ENCODE measurements at regions not wholly inside any gene's neighbourhood (a gene's known extent, or its start where the extent isn't known, plus 50 kb on each side); places are given as distances from the start of the nearest gene placed in this dataset.
"Not testable (repeated sequence)": the region's sequence is repeated elsewhere in the genome, so short reads cannot be mapped to it uniquely, and the experiment has no call there.

DNA sequence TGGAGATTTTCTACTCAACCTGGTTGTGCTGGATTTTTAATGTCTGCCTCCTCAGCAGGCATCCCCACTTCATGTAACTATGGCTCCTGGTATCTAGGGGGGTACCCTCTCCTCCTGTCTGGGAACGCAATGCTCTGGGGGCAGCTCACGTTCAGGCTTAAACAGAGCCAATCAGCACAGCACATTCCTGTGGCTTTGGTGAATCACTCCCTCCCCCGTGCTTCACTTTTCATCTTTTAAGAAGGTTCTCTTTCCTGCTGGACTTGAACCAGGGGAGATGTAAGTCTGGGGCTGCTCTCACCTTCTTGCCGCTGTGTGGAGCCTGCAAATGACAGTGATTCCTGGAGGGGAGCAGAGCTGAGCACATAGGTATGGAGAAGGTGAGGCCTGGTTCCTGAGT lies 101.2 kb downstream of the MSX2 start:
- DNase-seq, result no peak

DNA sequence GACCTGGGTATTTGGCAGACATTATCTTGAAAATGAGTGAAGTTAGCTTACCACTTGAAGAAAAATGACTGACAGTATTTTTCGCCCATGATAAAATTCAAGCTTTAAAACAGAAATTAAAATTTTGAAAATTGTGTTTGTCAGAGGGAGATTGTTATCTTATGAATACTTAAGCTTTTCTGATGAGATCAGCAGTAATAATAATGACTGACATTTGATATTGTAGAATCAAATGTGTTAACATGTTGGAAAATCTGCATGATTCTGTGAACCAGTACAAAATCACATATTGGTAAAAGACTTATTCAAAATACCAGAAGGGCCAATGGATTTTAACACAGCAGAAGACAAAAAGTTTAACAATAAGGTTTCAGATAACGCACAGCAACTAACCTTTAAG lies 94.0 kb downstream of the MSX2 start:
- no peak for DNase-seq

DNA sequence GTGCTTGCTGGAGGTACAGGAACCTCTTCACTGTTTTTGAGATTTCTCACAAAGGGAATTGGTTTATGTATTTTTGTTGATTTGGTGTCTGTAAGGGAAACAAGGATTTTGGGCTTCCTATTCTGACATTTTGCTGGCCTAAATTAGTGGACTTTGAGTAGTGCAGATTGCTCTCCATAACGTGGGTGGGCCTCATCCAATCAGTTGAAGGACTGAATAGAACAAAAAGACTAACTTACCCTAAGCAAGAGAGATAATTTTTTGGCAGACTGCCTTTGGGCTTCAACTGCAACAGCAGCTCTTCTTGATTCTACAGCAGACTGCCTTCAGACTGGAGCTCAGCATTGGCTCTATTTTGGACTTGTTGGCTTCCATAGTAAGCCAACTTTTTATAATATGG lies 93.2 kb downstream of the MSX2 start:
- DNase-seq, result no peak

DNA sequence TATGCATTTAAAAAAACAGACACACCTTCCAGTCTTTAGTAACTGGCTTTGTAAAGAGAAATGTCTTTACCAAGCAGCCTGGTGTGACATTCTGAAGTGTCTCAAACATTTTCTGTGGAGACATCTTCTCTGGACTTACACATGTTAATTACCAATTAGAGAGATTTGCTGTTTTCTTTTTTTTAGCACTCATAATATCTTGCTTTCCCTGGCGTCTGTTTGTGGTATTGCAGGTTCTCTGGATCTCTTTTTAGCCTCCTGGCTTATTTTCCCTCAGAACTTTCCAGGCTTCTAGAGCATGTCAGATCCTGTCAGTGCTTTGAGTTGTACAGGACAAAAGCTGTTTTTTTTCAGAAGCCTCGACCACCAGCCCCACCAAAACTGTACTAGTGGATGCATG lies 92.5 kb downstream of the MSX2 start:
- DNase-seq, result no peak

GRCh38 chr5:174811438-174811837 lies 87.1 kb downstream of the MSX2 start:
- no peak for DNase-seq

- no peak for DNase-seq
These were observed 86.4 kb downstream of the MSX2 start for GRCh38 chr5:174810796-174811195.

GRCh38 chr5:174807471-174807870 lies 83.1 kb downstream of the MSX2 start:
- DNase-seq, result no peak

DNA sequence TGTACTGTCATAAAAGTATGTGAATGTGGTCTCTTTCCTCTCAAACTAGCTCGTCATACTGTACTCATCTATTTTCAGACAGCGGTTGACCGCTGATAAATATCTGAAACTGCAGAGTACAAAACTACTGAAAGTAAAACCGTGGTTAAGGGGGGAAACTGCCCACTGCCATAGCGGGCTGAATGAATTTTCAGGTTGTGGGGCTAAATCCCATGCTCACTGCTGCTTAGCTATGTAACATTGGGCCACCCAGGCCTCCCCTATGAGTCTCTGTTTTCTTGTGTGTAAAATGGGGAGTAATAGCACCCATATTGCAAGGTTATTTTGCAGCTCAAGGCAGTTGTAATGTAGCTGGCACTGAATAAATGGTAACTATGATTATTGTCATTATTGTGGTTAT lies 82.3 kb downstream of the MSX2 start:
- DNase-seq, result no peak

DNA sequence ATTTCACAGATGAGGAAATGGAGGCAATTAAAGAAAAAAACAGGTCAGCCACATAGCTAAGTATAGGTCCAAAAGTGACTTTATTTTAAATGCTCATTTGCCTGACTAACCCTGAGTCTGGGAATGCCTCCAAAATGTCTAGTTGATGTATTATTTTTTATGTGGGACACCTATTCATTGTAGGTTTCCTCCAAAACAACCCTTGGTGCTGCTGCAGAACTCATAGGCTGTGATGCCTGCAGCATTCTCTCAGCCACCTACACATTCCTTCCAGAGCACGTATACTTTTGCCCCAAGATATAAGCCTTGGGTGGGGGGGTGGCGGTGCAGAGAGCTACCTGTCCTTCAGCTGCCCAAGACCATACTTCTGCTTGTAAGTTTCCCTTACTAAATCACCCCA lies 77.4 kb downstream of the MSX2 start:
- no peak for DNase-seq

DNA sequence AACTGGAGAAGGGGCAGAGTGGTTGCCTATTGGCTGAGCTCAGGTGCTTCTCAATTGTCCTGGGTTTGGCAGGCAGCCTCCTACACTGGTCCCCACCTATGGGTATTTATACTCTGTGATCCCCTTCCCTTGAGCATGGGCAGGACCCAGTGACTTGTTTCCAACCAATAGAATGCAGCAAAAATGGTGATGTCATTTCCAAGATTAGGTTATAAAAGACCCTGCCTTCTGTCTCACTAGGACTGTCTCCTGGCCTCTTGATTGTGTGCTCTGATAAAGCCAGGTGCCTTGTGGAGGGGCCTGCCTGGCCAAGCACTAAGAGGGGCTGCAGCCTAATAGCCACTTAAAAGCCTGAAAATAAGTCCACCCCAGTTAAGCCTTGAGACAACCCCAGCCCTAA lies 76.1 kb downstream of the MSX2 start:
- DNase-seq, result no peak

DNA sequence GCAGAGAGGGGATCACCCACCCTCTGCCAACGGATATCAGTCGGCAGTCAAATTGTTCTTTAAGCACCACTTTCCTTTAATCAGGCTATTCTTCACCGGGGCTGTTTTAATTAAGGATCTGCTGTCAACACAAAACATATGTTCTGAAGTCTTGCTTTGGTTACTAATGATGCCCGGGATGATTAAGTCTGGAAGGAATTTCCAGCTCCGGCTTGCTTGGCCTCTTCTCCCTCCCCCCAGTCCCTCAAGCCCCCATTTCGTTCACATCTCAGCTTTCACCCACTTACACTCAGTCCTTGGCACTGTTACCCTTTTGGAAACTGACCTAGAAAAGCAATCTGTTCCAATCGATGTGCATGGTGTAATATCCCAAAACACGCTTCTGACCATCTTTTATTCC lies 74.7 kb downstream of the MSX2 start:
- DNase-seq, result no peak

DNA sequence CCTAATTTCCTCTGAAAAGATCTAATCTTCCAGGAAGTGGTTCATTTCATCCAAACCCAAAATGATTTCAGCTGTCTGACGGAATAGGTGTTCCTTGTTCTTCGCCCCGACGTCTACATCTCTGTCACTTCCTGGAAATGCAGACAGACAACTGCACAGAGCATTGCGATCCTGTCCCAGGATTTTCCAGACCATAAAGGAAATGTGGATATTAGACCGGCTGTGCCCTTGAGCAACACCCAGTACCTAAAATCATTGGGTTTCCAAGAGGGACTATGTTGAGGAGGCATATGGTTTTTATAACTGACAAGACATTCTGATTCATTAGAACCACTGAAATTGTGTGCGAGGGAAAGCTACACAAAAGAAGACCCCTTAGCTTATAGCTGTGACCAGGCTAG lies 74.2 kb downstream of the MSX2 start:
- no peak for DNase-seq

DNA sequence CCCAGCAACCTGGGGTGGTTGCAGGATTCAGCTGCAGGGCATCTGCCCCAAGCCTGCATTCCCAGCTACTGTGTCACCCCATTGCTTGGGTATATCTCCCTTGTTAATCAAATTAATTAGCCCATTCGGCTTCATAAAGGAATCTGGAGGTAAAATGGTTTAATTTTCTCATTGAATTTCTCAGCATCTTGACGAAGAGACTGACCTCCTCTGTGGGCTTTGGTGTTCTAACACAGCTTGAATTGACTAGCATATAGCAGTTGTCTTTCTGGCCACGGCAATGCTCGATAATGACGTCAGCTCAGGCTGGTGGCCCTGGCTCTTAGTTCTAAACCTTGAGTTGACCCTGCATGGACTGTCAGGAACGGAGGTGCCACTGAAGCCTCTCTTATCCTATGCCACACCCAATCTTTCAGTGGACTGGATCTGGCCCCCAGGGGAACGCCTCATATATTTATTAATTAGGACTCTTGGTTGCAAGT lies 72.4 kb downstream of the MSX2 start:
- DNase-seq, result no peak

- no peak for DNase-seq
These were observed 70.7 kb downstream of the MSX2 start for GRCh38 chr5:174794931-174795672.

GRCh38 chr5:174793684-174794328 lies 69.4 kb downstream of the MSX2 start:
- DNase-seq, result peak; percentile 4

DNA sequence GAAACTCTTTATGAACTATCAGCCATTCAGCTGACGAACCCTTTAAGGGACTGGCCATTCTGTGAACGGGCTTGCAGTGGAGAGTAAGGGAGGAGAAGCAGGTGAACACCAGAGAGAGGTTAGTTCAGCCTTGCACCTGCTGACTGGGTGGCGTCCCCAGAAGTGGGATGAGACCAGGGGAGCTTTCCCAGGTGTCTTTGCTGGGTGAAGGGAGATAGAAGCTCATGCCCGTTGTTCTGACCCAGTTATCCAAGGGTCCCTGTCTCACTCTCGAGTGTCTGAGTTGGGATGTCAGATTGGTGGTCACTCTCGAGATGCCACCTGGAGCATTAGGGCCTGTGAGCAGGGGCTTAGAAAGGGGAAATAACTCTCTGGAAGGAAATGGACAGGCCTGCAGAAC lies 68.7 kb downstream of the MSX2 start:
- DNase-seq, result no peak

GRCh38 chr5:174792265-174792664 lies 67.9 kb downstream of the MSX2 start:
- DNase-seq, result not testable (repeated sequence)

DNA sequence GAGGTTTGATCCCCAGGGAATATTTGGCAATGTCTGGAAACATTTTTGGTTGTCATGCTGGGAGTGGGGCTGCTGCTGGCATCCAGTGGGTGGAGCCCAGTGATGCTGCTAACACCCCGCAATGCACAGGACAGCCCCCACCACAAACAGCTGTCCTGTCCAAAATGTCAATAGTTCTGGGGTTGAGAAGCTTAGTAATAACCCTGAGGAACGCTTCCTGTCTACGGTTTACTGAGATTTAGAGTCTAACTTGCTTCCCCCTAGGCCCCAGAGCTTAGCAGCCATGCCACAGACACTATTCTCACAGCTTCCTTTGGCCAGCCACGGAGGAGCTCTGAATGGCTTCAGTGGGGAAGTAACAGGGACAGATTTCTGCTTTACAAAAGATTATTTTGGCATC lies 66.5 kb downstream of the MSX2 start:
- DNase-seq, result no peak

DNA sequence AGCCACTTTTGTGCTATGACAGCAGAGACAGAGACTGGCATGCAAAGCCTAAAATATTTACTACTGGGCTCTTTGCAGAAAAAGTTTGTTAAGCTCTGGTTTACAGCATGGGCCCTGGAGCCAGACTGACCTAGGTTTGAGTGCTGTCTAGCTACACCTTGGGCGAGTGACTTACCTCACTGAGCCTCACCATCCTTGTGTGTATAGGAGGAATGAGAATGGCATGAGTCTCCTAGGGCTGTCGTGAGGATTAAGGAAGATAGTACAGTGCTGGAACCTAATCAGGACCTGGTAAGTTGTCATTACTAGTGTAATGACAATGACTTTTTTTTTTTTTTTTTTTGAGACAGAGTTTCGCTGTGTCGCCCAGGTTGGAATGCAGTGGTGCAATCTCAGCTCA lies 65.2 kb downstream of the MSX2 start:
- DNase-seq, result no peak

DNA sequence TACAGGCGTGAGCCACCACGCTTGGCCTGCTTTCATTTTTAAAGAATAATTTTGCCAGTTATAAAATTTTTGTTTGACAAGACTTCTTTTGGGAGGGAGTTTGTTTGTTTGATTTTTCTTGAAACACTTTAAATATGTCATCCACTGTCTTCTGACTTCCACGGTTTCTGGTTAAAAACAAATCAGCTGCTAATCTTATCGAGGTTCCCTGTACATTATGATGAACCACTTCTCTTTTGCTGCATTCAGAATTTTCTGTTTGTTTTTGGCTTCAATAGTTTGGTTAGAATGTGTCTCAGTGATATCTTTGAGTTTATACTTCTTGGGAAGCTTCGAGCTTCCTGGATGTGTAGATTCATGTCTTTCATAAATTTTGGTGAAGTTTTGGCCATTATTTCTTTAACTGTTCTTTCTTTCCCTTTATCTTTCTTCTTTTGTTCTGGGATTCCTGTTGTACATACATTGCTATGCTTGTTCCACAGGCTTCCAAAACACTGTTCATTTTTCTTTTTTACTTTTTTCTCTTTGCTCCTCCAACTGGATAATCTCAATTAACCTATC lies 60.8 kb downstream of the MSX2 start:
- no peak for DNase-seq
